ENCODE measurements at regions not wholly inside any gene's neighbourhood (a gene's known extent, or its start where the extent isn't known, plus 50 kb on each side); places are given as distances from the start of the nearest gene placed in this dataset.

DNA sequence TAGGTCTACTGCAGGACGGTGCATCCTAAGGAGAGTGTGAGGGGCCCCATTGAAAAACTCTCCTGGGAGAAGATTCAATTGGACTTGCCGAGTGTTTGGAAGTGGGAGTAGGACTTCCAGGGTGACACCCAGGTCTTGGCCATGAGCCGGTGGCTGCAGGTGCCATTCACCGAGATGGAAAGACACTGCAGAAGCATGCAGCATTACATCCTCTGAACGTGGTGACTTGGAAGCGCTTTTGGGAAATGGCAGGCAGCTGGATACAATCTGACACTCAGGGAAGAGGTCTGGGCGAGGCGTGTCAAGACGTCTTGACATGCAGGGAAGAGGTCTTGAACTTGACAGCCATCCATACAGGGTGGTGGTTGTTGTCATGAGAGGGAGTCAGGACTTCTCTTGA is 126.9 kb downstream of the PAPOLA start:
- TF ChIP-seq POLR2AphosphoS5 (IDR thresholded peaks at IDR 0.05; ENCODE audit: borderline replicate concordance, low read depth, low read length) (no peak), EZH2 (IDR thresholded peaks at IDR 0.05) (no peak)
